Mesothelial cell of epicardium (in vitro differentiated cells): ENCODE measurements at regions not wholly inside any gene's neighbourhood (a gene's known extent, or its start where the extent isn't known, plus 50 kb on each side); places are given as distances from the start of the nearest gene placed in this dataset.
A peak's percentile ranks its signal among the peaks of the same experiment; 100 is the strongest.
"Not testable (repeated sequence)": the region's sequence is repeated elsewhere in the genome, so short reads cannot be mapped to it uniquely, and the experiment has no call there.

Source experiments
- DNase-seq, 2 experiments: peaks; one replicate each; pipeline ENCODE4 v3.0.0; 2021; ENCODE audit warnings: low spot score in 2 of 2; ENCODE audit not compliant: unreplicated experiment in 2 of 2
- H3K27ac Mint-ChIP-seq: 2 replicates; pipeline ENCODE4 v1.8.0; 2021; ENCODE audit warnings: mixed read lengths
- H3K27me3 Mint-ChIP-seq: 2 replicates; pipeline ENCODE4 v1.8.0; 2021; ENCODE audit warnings: low read depth, mixed read lengths
- H3K36me3 Mint-ChIP-seq: 2 replicates; pipeline ENCODE4 v1.8.0; 2021; ENCODE audit warnings: mixed read lengths
- H3K4me1 Mint-ChIP-seq: 2 replicates; pipeline ENCODE4 v1.8.0; 2021; ENCODE audit warnings: mixed read lengths
- H3K4me3 Mint-ChIP-seq: 2 replicates; pipeline ENCODE4 v1.8.0; 2021; ENCODE audit warnings: mild to moderate bottlenecking, moderate library complexity, mixed read lengths
- H3K9me3 Mint-ChIP-seq: 2 replicates; pipeline ENCODE4 v1.8.0; 2021; ENCODE audit warnings: mixed read lengths
- CTCF ChIP-seq: fragments of 200-600 bp; sonication (generic); IDR thresholded peaks from one replicate; pipeline ENCODE4 v1.5.0; 2021; ENCODE audit warnings: antibody characterized with exemption; ENCODE audit not compliant: unreplicated experiment

GRCh38 chrX:116321711-116322110 is 114.7 kb upstream of the SLC6A14 start:
- H3K4me3 Mint-ChIP-seq, result no peak overlapping the region
- DNase-seq, result no peak
- H3K27me3 Mint-ChIP-seq, result no peaks in the 10 kb centered on the region
- TF ChIP-seq CTCF, result no peak
- no peaks in the 10 kb centered on the region for H3K36me3 Mint-ChIP-seq
- H3K27ac Mint-ChIP-seq, result no peak overlapping the region
- H3K4me1 Mint-ChIP-seq, result peaks cover 13% of the 10 kb centered on the region
- H3K9me3 Mint-ChIP-seq, result peaks cover 14% of the 10 kb centered on the region

GRCh38 chrX:116332026-116332425 is 104.4 kb upstream of the SLC6A14 start:
- H3K4me3 Mint-ChIP-seq, DNase-seq, H3K36me3 Mint-ChIP-seq, H3K27me3 Mint-ChIP-seq, H3K9me3 Mint-ChIP-seq, H3K27ac Mint-ChIP-seq, H3K4me1 Mint-ChIP-seq: not testable (repeated sequence)

DNA sequence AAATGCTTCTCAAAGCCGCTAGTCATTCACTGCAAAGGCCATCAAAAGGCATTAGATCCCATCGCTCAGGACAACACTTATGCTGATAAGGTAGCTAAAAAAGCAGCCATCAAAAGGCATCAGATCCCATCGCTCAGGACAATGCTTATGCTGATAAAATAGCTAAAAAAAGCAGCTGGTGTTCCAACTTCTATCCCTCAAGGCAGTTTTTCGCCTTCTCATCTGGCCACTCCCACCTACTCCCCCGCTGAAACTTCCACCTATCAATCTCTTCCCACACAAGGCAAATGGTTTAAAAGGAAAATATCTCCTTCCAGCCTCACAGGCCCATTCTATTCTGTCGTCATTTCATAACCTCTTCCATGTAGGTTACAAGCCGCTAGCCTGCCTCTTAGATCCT is 101.6 kb upstream of the SLC6A14 start:
- H3K27ac Mint-ChIP-seq, H3K36me3 Mint-ChIP-seq, H3K4me1 Mint-ChIP-seq, H3K27me3 Mint-ChIP-seq, DNase-seq, H3K4me3 Mint-ChIP-seq: not testable (repeated sequence)
- peaks cover 31% of the 10 kb centered on the region for H3K9me3 Mint-ChIP-seq

- no peak overlapping the region for H3K27ac Mint-ChIP-seq
- no peak for DNase-seq
- no peak overlapping the region for H3K4me3 Mint-ChIP-seq
- no peak for TF ChIP-seq CTCF
- H3K9me3 Mint-ChIP-seq, result peaks cover 32% of the 10 kb centered on the region
- no peaks in the 10 kb centered on the region for H3K36me3 Mint-ChIP-seq
- peaks cover 2% of the 10 kb centered on the region for H3K27me3 Mint-ChIP-seq
- peaks cover 23% of the 10 kb centered on the region for H3K4me1 Mint-ChIP-seq
These were observed 97.0 kb upstream of the SLC6A14 start for GRCh38 chrX:116339407-116339806.

- no peaks in the 10 kb centered on the region for H3K27me3 Mint-ChIP-seq
- H3K27ac Mint-ChIP-seq, result peak overlapping the region; percentile 68
- no peaks in the 10 kb centered on the region for H3K36me3 Mint-ChIP-seq
- no peak for TF ChIP-seq CTCF
- H3K9me3 Mint-ChIP-seq, result peaks cover 19% of the 10 kb centered on the region
- peaks cover 34% of the 10 kb centered on the region for H3K4me1 Mint-ChIP-seq
- H3K4me3 Mint-ChIP-seq, result no peak overlapping the region
- DNase-seq, result no peak
These were observed 93.5 kb upstream of the SLC6A14 start for GRCh38 chrX:116342903-116343302.

DNA sequence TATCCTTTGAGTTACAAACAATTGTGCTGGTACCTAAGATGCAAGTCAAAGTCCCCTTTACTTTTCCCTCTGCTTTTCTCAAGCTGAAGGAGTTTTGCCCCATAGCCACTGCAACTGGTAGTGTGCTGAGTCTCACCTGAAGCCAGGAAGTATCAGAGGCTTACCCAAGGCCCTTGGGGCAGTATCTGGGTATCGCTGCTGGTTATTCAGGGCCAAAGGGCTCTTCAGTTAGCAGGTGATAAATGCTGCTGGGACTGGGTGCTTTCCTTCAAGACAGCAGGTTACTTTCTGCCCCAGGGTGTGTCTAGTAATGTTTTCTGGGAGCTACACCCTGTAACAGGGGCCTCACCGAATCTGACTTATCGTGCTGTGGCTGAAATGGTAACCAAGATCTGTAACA is 90.4 kb upstream of the SLC6A14 start:
- no peaks in the 10 kb centered on the region for H3K9me3 Mint-ChIP-seq
- DNase-seq, result no peak
- H3K27me3 Mint-ChIP-seq, result no peaks in the 10 kb centered on the region
- H3K36me3 Mint-ChIP-seq, result no peaks in the 10 kb centered on the region
- no peak overlapping the region for H3K4me3 Mint-ChIP-seq
- peaks cover 34% of the 10 kb centered on the region for H3K4me1 Mint-ChIP-seq
- no peak overlapping the region for H3K27ac Mint-ChIP-seq
- TF ChIP-seq CTCF, result no peak

GRCh38 chrX:116357329-116357728 is 79.1 kb upstream of the SLC6A14 start:
- Mint-ChIP-seq H3K9me3 (no peaks in the 10 kb centered on the region), H3K4me3 (no peak overlapping the region), H3K27ac (no peak overlapping the region), H3K4me1 (peaks cover 8% of the 10 kb centered on the region), H3K27me3 (peaks cover 2% of the 10 kb centered on the region), H3K36me3 (no peaks in the 10 kb centered on the region)
- no peak for TF ChIP-seq CTCF
- no peak for DNase-seq
